GM21723 (cell line): ENCODE measurements at regions not wholly inside any gene's neighbourhood (a gene's known extent, or its start where the extent isn't known, plus 50 kb on each side); places are given as distances from the start of the nearest gene placed in this dataset.

ENCODE experiments used
- ATAC-seq: cut with Tn5 transposase; IDR thresholded peaks from one replicate; pipeline ENCODE4 v1.9.1; 2021; ENCODE audit warnings: mild to moderate bottlenecking, moderate library complexity; ENCODE audit not compliant: unreplicated experiment

DNA sequence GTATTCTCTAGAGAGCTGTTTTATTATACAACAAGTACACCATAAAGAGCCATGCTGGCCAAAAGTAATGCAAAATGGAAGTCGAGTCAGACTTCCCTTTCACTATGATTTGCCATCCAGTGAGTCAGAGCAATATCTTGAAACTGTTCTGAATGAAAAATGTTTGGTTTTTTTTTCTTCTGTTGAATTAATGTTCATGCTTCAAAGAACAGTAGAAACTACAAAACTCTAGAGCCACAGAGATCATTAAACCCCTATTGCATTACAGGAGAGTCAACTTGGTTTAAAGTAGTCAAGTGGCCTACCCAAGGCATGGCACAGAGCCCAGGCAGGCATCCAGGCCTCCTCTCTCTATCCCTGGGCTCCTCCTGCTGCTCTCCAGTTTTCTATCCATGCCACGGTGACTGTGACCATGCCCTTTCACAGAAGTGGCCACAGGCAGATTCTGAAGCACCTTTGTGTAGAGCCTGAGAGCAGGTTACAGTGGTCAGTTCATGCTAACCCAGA, 358.9 kb downstream of the DEPDC1B start:
- peak; percentile 55 for ATAC-seq

DNA sequence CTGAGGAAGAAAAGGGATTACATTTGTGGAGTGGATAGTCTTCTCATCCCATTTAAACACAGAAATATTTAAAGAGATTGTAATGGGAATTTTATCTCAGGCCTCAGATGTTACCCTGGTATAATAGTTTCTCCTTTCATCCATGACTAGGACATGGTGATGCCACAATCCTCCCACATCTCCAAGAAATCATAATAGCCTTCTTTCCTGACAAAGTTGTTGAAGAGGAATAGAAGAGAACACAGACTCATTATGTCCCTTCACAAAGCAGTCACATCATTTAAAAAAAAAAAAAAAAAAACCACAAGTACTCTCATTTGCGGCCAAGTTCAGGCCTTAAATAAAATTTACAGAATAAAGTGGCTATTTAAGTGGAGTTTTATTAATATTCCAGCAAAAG, 359.6 kb downstream of the DEPDC1B start:
- no peak for ATAC-seq

DNA sequence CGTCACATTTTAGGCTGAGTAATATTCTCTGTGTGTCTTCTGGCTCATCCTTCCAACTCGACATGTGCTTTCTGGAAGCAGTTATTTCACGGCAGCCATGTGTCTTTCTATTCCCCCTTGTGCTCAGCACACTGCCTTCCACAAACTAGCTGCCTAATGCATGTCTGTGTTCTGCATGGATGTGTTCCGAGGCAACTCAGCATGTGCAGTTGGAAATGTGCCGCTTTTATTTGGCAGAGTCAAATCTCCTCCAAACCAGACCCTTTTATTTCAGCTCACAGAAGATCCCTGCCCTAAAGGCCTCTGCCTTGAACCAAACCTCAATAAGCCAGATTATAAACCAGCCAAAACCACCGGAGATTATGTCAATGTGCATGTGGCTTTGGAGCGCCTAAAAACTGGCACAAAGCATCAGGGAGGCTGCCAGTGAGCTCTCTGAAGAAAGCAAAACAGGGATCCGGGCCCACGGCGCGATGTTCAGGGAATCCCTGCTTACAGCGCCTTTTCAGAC, 360.2 kb downstream of the DEPDC1B start:
- ATAC-seq = no peak

DNA sequence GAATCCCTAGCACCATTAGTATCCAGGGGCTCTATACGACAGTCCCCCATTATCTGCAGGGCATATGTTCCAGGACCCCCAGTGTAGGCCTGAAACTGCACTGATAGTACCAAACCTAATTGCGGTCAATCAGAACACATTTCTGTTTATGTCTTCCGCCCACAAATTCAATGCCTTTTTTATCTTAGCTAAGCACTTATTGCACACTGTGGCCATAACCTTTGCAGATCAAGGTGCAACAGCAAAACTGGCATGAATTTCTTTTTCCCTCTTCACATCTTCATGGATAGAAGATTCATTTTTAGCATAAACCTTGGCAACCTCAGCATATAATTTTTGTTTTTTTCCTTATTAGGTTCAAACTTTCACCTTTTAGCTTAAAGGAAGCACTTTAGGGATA, 361.1 kb downstream of the DEPDC1B start:
- no peak for ATAC-seq

DNA sequence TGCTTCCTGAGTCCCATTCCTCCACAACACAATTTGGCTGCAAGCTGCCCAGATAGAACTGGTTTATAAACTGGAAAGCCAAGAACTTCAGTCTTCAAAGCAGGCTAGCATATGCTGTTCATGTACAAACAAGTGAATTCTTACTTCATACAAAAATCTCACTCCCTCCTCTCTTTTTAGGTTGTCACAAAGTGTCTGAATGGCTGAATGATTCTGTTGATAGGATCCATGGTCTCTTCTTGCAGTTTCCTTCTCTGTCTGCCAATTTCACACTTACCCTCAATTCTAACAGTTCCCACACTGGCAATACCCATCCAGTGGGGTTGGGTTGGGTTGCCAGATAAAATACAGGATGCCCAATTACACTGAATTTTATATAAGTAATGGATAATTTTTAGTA, 363.5 kb downstream of the DEPDC1B start:
- no peak for ATAC-seq

DNA sequence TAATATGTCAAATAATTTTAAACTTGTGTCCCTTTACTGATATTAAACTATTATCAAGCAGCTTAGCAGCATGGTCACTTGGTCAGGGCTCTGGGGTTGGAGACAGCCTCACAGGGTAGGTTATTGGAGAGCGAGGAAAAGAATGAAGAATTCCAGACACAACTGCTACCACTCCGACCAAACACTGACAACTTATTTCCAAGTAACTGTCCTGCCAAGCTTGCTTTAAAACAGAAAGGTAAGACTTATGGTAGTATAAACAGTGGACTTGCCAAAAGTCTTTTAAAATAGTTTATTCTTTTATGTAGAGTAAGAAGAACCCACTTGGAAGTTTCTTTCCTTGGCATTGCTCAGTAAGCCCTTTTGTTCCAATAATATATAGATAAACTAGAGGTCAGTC, 364.1 kb downstream of the DEPDC1B start:
- ATAC-seq = no peak

DNA sequence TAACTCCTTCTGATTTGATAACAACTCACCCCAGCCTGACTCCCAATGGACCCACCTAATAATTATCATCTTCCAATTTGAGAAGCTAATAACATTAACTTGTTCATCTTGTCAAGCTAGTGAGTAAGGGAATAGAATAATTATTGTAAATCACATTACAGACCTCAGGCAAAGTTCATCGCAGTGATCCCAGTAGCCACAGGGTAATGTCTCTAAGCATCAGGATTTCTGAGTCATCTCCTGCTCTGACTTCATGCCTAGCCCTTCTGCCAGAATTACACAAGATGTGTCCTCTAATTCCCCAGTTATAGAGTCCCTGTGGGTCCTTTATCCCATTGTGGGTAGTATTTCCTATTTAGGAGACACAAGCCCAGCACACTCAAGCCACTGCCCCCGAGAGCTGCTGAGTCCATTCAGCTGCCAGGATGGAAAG, 365.7 kb downstream of the DEPDC1B start:
- no peak for ATAC-seq

DNA sequence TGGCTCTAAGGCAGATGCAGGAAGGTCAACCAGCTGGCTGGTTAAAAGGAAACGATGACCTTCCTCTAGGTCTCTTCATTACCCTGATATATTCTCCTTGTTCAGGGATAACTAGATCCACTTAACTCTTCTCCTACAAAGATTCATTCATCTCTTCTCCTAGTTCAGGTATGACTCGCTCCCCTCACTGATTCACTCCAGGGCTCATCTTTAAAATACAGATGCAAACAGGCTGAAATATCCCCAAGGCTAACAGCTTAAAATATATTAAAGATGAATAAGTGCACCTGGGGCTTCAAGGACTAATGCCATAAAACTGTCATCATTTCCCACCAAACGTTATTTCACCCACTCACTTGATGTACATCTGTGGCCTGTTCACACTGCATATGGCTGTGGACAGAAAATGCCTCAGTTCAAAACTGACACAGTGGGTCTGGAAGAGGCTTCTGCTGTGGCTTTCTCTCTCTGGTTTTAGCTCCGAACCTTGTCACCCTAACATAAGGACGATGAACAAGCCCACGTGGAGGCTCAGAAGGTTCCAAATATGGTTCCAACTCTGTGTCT, 366.9 kb downstream of the DEPDC1B start:
- peak; percentile 41 for ATAC-seq

DNA sequence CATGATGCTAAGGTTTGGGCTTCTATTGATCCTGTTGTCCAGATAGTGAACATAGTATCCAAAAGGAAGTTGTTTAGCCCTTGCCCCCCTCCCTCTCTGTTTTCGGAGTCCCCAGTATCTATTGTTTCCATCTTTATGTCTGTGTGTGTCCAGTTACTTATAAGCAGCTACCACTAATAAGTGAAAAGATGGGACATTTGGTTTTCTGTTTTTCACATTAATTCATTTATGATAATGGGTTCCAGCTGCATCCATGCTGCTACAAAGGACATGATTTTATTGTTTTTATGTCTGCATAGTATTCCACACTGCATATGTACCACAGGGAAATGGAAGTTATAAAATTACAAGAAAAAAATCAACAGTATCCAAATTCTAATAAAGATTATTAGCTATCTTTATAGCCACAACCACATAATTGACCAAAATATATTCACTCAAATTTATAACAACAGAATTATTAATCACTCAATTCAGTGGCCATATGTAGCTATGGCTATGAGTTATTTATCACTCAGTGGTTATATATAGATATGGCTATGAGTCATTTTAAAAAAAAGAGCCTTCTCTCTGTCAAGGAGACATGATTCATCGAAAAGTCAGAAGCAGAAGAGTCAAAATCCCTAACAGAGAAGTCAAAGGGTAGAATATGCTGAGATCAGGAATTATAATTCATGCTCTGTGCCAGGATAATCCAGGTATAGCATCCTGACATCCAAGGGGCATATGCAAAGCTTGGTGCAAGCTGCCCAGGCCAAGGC, 367.5 kb downstream of the DEPDC1B start:
- peak; percentile 88 for ATAC-seq

DNA sequence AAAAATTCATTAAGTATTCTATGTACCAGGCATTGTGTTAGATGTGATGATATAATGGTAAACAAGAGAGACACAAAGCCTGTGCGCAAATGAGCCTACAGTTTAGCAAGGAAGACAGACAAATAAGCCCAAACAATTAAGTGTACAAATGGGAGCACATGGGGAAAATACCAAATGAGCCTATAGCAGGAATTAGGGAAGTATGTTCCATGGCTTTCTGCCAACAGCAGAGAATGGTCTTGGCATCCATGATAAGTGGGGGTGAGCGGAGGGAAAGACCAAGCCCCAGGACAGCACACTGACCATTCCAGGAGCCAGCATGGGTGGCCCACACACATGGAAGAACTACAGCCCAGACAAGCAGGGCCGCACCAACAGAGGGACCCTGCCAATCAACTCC, 369.7 kb downstream of the DEPDC1B start:
- no peak for ATAC-seq

DNA sequence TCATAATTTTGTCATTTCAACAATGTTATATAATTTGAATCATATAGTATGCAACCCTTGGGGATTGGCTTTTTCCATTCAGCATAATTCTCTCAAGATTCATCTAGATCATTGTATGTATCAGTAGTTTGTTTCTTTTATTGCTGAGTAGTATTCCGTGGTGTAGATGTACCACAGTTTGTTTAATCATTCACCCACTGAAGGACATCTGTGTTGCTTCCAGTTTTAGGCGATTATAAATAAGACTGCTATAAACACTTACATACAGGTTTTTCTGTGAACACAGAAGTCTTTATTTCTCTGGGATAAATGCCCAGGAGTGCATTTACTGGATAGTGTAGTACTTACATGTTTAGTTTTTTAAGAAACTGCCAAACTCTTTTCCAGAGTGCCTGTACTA, 374.1 kb downstream of the DEPDC1B start:
- no peak for ATAC-seq

DNA sequence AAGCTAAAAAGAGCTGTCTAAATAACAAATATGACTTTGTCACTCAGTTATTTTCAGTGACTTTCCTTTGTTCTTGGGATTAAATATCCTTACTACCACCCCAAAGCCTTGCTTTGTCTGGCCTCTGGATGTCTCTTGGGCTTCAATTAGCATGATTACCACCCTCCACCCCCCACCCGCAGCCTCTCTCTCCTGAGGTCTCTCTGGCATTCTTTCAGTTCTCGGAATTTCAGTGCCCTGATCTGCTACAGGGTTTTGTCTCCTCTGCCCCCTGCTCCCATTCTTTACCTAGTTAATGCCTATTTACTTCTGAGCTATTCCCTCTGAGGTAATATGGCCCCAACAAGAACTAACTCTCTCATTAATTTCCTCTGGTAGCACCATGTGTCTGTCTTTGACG, 376.4 kb downstream of the DEPDC1B start:
- no peak for ATAC-seq

DNA sequence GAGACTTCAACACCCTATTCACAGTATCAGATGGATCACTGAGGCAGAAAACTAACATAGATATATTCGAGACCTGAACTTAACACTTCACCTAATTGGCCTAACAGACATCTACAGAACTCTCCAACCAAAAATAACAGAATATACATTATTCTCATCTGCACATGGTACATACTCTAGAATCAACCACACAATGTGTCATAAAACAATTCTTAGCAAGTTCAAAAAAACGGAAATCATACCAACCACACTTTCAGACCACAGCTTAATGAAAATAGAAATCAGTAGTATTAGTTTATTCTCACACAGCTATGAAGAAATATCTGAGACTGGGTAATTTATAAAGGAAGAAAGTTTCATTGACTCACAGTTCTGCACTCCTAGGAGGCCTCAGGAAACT, 387.9 kb downstream of the DEPDC1B start:
- no peak for ATAC-seq

DNA sequence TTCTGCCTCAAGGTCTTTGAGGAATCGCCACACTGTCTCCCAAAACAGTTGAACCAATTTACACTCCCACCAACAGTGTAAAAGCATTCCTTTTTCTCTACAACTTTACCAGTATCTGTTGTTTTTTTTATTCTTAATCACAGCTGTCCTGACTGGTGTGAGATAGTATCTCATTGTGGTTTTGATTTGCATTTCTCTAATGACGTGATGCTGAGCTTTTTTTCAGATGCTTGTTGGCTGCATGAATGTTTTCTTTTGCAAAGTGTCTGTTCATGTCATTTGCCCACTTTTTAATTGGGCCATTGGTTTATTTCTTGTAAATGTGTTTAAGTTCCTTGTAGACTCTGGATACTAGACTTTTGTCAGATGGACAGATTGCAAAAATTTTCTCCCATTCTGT, 400.0 kb downstream of the DEPDC1B start:
- no peak for ATAC-seq

DNA sequence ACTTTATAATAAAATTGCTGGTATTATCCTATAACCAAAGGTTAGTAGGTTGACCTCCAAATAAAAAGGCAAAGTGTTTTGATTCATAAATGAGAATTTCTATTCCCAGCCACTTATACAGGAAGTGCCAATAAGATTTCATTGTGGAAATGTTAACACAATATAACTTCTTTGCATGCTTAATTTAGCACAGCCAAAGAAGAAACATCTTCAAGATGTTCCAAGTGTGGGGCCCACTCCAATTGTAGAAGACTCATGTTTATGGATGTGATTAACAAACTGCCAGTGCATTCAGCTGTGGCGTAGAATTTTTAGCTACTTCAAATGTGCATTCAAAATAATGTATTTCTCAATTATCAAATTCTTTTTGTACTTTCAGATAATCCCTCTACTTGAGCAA, 402.3 kb downstream of the DEPDC1B start:
- no peak for ATAC-seq

DNA sequence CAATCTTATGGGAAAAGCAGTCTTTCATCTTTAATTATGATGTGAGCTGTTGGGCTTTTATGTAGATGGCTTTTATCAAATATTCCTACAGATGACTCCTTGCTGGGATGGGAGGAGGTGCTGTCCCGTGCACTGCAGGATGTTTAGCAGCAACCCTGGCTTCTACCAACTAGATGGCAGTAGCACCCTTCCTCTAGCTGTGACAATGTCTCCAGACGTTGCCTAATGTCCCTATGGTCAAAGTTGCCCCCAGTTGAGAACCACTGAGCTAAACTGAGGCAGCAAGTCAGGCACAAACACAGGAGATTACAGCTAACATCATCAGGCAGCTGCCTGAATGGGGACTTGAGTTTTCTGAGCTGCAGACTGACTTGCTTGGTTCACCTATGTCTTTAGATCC, 401.9 kb upstream of the PDE4D start:
- peak; percentile 72 for ATAC-seq

DNA sequence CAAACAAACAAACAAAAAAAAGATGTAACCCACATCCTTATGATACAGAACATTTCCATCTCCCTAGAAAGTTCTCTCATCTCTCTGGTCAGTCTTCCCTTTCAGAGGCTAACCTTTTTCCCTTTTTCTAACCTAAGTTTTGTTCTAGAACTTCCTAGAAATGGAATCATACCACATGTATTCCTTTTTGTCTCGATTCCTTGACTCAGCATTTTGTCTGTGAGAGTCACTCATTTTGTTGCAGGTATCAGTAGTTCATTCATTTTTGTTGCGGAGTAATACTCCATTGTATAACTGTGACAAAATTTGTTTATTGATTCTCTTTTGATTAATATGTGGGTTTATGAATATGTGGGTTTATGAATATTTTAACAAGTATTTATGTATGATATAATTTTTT, 400.0 kb upstream of the PDE4D start:
- no peak for ATAC-seq

DNA sequence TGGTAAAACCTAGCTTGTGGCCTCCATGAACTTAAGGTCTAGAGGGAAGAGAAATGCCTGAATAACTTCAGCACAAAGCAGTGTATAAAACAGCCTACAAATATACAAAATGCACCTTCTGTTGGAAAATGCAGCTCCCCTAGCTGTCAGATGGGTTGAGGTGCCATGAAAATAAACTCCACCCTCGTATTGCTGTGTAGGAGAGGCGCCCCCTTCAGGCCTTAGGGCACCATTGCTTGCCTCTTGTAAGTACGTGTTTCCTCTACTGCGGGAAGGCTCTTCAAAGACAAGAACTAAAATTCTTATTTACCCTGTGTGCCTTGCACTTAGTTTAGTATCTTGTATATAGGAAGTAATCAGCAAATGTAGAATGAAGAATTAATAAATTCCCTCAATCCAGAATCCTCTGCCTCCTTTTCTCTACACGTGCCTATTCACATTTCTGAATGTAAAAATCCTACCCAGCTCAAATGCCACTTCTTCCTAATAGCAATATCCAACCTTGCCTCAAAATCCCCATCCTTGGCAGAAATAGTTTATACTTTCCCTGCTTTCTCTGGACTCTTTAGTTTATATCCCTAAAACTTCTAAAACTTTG, 393.7 kb upstream of the PDE4D start:
- peak; percentile 84 for ATAC-seq

DNA sequence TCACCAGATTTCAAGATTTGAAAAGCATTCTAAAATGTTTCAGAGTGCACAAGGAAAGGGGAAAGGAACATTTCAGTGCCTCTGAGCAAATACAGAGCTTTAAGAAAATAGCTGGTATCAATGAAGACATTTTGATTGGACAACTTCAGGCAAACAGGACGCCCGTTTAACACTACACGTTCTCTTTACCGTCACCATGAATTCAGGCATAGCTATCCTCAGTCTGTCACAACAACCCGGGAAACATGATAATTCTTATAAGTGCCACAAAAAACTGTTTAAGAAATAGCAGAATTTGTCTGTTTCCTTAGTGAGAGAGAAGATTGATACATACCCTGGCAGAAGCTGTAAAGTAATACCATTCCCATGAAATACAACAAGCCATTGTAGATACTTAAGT, 392.4 kb upstream of the PDE4D start:
- no peak for ATAC-seq

DNA sequence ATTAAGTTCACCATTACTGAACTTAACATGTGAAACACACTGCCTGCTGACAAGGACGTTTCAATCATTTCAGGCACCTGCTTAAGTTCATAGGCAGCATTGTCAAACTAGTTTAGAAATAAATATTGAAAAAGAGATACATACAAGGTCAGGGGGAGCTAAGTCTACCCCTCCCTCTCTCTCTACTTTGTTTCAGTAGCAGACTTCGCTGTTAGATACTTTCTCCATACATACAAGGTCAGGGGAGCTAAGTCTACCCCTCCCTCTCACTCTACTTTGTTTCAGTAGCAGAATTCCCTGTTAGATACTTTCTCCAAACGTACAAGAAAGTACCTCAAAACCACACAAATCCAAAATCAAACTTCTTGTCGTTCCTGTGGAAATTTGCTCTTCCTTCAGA, 387.4 kb upstream of the PDE4D start:
- ATAC-seq = no peak

DNA sequence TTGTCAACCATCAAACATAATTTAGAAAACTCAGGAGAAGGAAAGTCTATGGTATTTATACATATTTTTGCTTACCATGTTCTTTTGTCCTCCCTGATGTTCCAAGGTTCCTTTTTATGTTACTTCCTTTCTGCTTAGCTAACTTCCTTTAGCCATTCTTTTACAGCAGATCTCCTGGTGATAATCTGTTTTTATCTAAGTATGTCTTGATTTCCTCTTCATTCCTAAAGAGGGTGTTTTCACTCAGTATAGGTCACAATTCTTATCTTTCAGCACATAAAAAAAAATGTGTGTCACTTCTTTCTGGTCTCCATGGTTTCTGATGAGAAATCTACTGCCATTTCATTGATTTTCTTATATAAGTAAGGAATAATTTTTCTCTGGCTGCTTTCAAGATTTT, 384.4 kb upstream of the PDE4D start:
- no peak for ATAC-seq

DNA sequence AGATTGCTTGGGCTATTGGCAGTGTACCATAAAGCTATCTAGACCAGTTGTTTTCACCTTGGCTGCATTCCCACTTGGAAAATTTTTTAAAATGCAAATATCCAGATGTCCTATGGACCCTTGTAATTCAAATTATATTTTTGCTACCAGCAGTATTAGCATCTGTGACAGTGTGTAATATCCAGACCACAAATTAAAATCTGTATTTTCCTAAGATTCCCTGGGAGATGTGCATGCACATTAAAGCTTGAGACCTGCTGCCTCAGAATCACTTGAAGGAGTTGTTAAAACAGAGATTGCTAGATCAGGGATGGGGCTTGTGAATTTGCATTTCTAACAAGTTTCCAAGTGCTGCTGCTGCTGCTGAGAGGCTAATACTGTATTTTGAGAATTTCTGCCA, 381.2 kb upstream of the PDE4D start:
- no peak for ATAC-seq
